GM21576 (cell line): ENCODE measurements at regions not wholly inside any gene's neighbourhood (a gene's known extent, or its start where the extent isn't known, plus 50 kb on each side); places are given as distances from the start of the nearest gene placed in this dataset.

Experiments
- ATAC-seq: cut with Tn5 transposase; IDR thresholded peaks from one replicate; pipeline ENCODE4 v1.9.1; 2021; ENCODE audit warnings: mild to moderate bottlenecking, moderate library complexity; ENCODE audit not compliant: unreplicated experiment

DNA sequence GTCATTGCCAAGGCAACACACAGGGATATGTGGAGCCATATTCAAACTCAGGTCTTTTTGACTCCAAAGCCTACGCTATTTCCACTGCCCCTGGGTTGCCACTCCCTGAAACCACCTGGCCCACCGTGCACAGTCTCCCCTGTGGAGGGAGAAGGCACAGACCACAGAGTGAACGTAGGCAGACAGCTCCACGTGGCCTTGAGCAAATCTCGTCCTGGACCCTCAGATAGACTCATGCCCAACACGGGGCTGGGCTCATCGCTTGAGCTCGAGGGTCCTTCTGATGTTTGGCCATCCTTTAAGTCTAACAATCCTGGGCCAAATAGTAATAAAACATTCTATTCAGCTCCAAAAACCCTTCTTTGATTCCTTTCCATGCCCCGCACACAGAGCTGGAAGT is 72.0 kb downstream of the CPN2 start:
- ATAC-seq: no peak

- no peak for ATAC-seq
These were observed 71.3 kb downstream of the CPN2 start for GRCh38 chr3:194279701-194280360.

- ATAC-seq: no peak
These were observed 70.4 kb downstream of the CPN2 start for GRCh38 chr3:194280777-194281176.

DNA sequence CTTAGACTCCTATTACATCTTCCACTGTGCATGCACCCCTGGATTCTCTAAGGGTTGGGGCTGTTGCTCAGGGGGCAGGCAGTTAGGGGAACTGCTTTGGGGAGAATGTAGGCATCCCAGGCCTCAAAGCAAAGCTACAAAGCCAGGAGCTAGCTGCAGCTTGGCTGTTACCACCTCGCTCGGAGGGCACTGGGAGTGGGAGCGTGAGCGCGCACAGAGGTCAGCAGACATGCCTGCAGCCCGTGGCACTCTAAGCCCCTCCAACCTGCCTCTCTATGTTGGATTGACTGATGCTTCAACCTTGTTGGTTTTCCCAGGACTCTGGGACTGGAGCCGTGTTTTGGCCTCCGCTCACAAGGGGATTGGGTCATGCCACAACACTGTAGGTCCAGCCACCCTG is 69.8 kb downstream of the CPN2 start:
- no peak for ATAC-seq

DNA sequence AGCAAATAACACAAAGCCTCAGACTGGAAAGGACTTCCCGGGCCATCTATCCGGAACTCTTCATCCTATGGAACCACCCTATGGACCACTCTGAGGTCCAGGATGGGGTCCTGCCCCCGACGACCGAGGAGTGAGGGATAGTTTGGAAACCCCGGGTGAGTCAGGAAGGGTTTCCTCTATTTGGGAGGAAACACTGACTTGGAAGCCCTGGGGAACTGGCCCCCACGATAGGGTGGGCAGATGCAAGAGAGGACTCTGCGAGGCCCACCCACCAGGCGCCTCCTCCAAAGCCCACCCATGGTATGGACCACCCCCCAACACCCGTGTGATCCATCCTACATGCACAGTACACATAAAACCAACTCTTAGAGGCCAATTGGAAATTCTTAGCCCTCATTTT is 69.4 kb downstream of the CPN2 start:
- ATAC-seq: no peak

- no peak for ATAC-seq
These were observed 68.5 kb downstream of the CPN2 start for GRCh38 chr3:194282436-194283122.

DNA sequence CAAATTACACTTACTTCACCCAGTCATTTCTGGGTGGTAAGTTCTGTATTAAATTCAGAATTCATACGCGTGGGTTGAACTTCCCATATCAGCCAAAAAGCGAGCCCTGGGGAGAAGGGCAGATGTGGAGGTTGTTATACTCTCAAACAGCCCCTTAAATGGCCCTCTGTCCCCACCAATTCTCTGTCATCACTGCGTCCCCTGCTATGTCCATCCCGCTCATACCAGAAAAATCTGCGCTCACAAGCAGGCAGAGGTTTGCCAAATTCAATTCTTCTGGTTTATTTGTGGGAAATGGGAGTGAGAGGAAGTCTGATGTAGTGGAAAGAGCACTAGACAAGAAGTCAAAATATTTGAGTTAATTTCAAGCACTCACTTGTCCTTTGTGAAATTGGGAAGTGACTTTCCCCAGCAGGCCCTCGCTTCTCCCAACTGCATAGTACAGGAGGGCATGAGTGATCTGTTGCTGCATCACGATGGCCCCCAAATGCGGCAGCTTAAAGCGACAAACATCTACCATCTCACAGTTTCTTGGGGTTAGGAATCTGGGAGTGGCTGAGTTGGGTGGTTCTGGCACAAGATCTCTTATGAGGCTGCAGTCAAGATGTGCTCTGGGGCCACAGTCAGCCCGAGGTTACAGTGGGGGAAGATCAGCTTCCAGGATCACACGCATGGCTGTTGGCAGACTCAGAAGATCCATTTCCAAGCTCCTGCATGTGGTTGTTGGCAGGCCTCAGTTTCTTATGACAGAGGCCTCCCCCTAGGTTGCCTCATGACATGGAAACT is 67.7 kb downstream of the CPN2 start:
- ATAC-seq: no peak

GRCh38 chr3:194284351-194284750 is 66.8 kb downstream of the CPN2 start:
- ATAC-seq: no peak

GRCh38 chr3:194285024-194285849 is 65.9 kb downstream of the CPN2 start:
- ATAC-seq: no peak

DNA sequence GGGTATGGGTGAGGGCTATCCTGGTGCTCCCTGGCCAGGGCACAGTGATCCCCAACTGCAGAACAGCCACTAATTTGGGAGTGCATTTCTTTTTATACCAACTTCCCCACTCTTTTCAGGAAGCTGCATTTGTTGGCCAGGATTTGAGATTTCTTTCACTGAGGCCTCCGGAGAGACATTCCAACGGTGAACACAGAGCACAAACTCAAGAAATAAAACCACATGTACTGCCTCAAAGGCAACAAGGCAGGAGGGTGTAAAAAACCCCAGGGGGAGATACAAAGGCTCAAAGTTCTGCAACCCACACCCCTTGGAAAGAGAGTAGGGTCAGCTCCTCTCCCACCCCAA is 65.3 kb downstream of the CPN2 start:
- no peak for ATAC-seq

GRCh38 chr3:194286375-194287146 is 64.6 kb downstream of the CPN2 start:
- no peak for ATAC-seq

DNA sequence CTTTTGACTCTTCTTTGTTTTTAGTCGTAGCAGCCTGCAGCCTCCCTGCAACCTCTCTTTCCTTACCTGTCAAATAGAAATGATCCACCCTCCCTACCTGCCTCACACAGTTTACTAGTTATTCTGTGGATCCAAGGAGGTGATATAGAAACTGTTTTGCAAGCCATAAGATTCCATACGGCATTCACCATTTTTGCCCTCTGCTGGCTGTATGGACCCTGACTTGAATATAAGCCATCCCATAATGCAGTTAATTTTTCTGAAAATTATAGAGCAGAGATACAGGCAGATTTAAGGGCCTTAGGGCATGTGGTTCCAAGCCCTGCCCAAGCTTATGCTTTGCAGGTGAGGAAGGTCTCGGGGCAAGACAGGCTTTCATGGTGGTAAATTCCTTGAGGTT is 63.8 kb downstream of the CPN2 start:
- no peak for ATAC-seq

DNA sequence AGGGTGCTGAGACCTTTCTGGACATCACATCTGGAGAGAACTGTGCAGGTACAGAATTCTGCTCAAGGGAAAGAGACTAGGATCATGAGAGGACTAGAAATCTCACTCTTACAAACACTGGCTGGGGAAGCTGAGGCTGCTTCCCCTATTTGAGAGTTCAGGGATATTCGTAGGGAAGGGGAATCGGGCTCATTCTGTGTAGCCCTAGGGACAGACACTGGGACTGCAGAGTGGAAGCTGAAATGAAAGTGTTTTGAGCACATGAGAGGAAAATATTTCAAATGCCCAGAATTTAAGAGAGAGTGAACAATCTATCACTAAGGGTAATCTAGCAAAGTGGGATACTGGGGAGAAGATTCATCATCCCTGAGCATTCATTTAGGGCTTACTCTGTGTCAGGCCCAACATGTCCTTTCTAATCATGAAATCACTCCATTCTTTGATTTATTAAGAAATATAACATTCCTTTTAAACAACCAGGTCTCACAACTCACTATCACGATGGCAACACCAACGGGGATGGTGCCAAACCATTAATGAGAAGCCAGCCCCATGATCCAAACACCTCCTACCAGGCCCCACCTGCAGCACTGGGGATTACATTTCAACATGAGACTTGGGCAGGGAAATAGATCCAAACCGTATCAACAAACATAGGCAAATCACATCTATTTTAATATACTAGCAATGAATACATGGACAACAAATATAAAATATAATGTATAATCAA is 63.0 kb downstream of the CPN2 start:
- ATAC-seq: no peak
